ENCODE measurements at regions not wholly inside any gene's neighbourhood (a gene's known extent, or its start where the extent isn't known, plus 50 kb on each side); places are given as distances from the start of the nearest gene placed in this dataset.

GRCh38 chr12:5230156-5230555, 186.5 kb downstream of the KCNA5 start:
- H3K4me3 ChIP-seq (IDR thresholded peaks at IDR 0.05; ENCODE audit: insufficient read depth, low read depth, low read length) = no peak overlapping the region
- H3K79me2 ChIP-seq (ENCODE audit: insufficient read depth, low read depth) = no peaks in the 10 kb centered on the region
- H3K4me2 ChIP-seq = no peak overlapping the region
- H3K9ac ChIP-seq = no peak overlapping the region
- no peaks in the 10 kb centered on the region for H3K36me3 ChIP-seq (ENCODE audit: insufficient read depth)
- no peak overlapping the region for H2AFZ ChIP-seq (ENCODE audit: low read depth)
- no peaks in the 10 kb centered on the region for H4K20me1 ChIP-seq (ENCODE audit: insufficient read depth)
- H3K27me3 ChIP-seq (ENCODE audit: insufficient read depth, low read depth) = no peaks in the 10 kb centered on the region
- no peaks in the 10 kb centered on the region for H3K4me1 ChIP-seq (ENCODE audit: low read depth, poor library complexity, severe bottlenecking)
- no peak for TF ChIP-seq CTCF (conservative IDR thresholded peaks at IDR 0.05; ENCODE audit: low read depth, low read length)
- no peak overlapping the region for H3K27ac ChIP-seq

- H3K4me3 ChIP-seq (IDR thresholded peaks at IDR 0.05; ENCODE audit: insufficient read depth, low read depth, low read length) = no peak overlapping the region
- H3K27me3 ChIP-seq (ENCODE audit: insufficient read depth, low read depth) = no peaks in the 10 kb centered on the region
- H2AFZ ChIP-seq (ENCODE audit: low read depth) = no peak overlapping the region
- no peaks in the 10 kb centered on the region for H4K20me1 ChIP-seq (ENCODE audit: insufficient read depth)
- no peaks in the 10 kb centered on the region for H3K36me3 ChIP-seq (ENCODE audit: insufficient read depth)
- H3K4me1 ChIP-seq (ENCODE audit: low read depth, poor library complexity, severe bottlenecking) = no peaks in the 10 kb centered on the region
- TF ChIP-seq CTCF (conservative IDR thresholded peaks at IDR 0.05; ENCODE audit: low read depth, low read length) = no peak
- no peaks in the 10 kb centered on the region for H3K79me2 ChIP-seq (ENCODE audit: insufficient read depth, low read depth)
- no peak overlapping the region for H3K27ac ChIP-seq
- no peak overlapping the region for H3K4me2 ChIP-seq
- no peak overlapping the region for H3K9ac ChIP-seq
These were observed 187.2 kb downstream of the KCNA5 start for GRCh38 chr12:5230861-5231260.

- H4K20me1 ChIP-seq (ENCODE audit: insufficient read depth) = no peaks in the 10 kb centered on the region
- H3K27me3 ChIP-seq (ENCODE audit: insufficient read depth, low read depth) = no peaks in the 10 kb centered on the region
- H3K4me2 ChIP-seq = no peak overlapping the region
- no peaks in the 10 kb centered on the region for H3K79me2 ChIP-seq (ENCODE audit: insufficient read depth, low read depth)
- H3K4me1 ChIP-seq (ENCODE audit: low read depth, poor library complexity, severe bottlenecking) = no peaks in the 10 kb centered on the region
- no peaks in the 10 kb centered on the region for H3K36me3 ChIP-seq (ENCODE audit: insufficient read depth)
- TF ChIP-seq CTCF (conservative IDR thresholded peaks at IDR 0.05; ENCODE audit: low read depth, low read length) = no peak
- H3K4me3 ChIP-seq (IDR thresholded peaks at IDR 0.05; ENCODE audit: insufficient read depth, low read depth, low read length) = no peak overlapping the region
- H3K9ac ChIP-seq = no peak overlapping the region
- H3K27ac ChIP-seq = no peak overlapping the region
- H2AFZ ChIP-seq (ENCODE audit: low read depth) = no peak overlapping the region
These were observed 188.6 kb downstream of the KCNA5 start for GRCh38 chr12:5232291-5232690.

GRCh38 chr12:5232826-5233500, 189.3 kb downstream of the KCNA5 start:
- H3K4me1 ChIP-seq (ENCODE audit: low read depth, poor library complexity, severe bottlenecking) = no peaks in the 10 kb centered on the region
- no peak overlapping the region for H2AFZ ChIP-seq (ENCODE audit: low read depth)

More at GRCh38 chr12:5232826-5233500, 189.3 kb downstream of the KCNA5 start:
- Histone ChIP-seq H4K20me1 (ENCODE audit: insufficient read depth) (no peaks in the 10 kb centered on the region), H3K79me2 (ENCODE audit: insufficient read depth, low read depth) (no peaks in the 10 kb centered on the region), H3K27me3 (ENCODE audit: insufficient read depth, low read depth) (no peaks in the 10 kb centered on the region), H3K36me3 (ENCODE audit: insufficient read depth) (no peaks in the 10 kb centered on the region), H3K27ac (no peak overlapping the region), H3K4me2 (no peak overlapping the region), H3K9ac (no peak overlapping the region), H3K4me3 (IDR thresholded peaks at IDR 0.05; ENCODE audit: insufficient read depth, low read depth, low read length) (no peak overlapping the region)
- TF ChIP-seq CTCF (conservative IDR thresholded peaks at IDR 0.05; ENCODE audit: low read depth, low read length) = no peak
